DMS79 (cell line): ENCODE measurements at regions not wholly inside any gene's neighbourhood (a gene's known extent, or its start where the extent isn't known, plus 50 kb on each side); places are given as distances from the start of the nearest gene placed in this dataset.

ENCODE experiments used
- DNase-seq: peaks from one replicate; lab custom pipeline; 2025; lab: John Stamatoyannopoulos, UW

DNA sequence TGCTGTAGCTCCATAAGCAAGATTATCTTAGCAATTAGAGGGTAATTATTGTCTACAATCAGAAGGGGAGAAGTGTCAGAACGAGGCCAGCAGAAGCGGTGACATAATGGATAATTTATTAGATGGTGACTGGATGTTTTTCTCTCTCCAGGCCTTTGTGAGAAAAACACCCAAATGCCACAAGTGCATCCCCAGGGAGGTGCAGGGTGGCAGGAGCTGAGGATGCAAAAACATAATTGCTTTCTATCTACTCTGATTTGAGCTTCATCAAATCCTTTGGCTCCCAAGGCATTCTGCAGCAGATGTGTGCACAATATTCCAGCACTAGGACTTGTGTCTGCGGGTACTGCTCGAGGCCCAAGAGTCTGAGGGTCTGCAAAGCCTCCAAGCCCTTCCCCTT lies 220.1 kb upstream of the SERP2 start:
- DNase-seq, result no peak

DNA sequence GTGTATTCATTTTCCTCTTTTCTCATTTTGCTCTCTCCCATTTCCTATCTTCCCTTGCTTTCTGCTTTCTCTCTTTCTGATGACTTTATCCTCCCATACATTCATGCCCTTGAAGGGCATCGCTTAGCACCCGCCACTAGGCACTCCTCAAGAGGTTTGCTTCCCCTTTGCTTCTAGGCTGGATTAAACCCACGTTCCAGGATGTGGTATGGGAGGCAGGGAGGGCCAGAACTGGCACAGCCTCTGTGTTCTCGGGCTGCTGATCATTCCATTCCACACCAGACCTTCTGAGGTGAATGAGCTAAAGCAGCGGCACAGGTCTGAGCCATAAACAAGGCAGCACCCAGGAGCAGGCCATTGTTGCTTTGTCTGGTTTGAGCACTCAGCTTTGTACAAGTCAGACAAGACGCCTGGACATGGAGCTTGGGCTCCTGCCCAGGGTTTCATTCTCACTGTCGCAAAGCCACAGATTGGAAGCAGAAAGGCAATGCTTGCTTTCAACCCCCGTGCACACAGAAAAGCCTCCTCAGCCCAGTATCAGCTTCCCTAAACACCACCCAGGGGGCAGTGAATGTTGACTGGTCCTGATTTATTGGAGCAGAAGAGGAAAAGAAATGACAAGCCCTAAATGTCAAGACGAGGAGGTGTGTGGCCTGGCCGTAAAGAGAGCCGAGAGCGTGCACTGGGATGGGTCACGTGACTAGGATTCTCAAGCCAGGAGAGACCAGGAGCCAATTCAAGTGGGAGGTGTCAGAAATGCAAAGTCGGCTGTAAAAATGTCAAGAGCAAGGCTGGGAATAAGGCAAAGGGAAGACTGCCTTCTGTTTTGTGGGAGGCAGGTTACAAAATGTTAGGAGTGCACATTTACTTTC lies 218.0 kb upstream of the SERP2 start:
- peak; percentile 25 for DNase-seq

- no peak for DNase-seq
These were observed 217.3 kb upstream of the SERP2 start for GRCh38 chr13:44156294-44156658.

DNA sequence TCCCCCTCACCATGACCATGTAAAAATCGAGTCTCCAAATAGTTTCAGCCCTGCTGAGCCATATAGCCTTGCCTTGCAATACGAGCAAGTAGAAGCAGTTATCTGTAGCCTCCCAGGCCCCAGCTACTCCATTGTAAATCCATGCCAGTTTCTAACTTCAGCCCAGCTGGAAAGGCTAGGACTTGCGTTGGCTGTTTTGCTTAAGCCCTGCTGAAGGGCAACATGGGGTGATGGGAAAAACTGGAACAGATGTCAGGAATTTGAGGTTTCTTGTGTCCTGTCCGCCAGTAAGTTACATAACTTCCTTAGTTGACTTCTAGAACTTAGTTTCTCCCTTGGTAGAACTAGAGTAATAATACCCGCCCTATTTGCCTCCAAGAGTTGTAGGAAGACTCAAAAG lies 216.0 kb upstream of the SERP2 start:
- no peak for DNase-seq

DNA sequence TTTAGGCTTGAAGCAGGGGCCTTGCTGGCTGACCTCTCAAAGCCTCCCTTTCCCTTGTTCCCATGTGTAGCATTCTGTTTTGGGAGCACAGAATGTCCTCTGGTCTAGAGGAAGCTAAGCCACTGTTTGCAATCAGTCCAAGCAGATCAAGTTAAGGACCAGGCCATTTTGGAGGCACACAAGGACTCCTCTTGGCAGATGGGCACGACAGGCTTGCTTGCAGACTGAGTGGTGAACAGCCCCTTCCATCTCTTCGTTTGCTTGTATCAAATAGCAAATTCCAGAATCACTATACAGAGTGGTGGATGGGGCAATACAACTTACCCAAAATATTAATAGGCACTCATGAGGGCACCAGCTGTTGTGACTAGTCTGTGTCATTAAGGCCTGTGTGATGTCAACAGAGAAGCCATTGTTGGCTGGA lies 215.5 kb upstream of the SERP2 start:
- DNase-seq, result no peak

DNA sequence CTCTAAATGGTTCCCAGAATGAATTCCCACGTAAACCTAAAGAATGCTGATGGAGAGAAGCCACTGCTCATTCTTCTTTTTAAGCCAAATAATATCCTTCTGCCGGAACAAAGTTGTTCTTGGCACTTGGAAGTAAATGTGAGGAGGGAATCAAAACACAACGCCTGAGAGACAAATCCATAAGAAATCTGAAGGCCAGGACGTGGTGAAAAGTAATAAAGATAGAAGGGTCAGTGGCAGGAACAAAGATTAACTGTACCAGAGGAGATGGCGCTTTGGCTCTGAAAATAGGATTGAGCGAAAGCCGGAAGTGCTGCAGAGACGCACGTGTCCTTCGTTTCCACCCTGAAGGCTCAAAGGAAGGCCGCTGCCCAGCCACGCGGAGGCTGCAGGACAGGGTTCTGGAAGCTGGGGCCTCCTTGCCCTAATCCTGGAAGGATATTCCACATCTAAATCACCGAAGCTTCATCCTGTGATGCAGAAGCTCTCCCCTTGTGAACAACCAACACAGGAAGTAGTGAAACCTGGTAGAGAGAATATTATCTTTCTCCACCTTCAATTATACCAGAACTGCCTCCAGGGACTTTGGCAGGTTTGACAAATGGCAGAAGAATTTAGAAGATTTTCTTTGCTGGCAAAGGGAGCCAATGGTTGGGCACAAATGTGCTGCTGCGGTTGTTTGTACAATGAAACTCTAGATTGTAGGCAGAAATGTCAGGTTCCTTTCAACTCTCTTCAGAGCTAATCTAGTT lies 214.6 kb upstream of the SERP2 start:
- no peak for DNase-seq

DNA sequence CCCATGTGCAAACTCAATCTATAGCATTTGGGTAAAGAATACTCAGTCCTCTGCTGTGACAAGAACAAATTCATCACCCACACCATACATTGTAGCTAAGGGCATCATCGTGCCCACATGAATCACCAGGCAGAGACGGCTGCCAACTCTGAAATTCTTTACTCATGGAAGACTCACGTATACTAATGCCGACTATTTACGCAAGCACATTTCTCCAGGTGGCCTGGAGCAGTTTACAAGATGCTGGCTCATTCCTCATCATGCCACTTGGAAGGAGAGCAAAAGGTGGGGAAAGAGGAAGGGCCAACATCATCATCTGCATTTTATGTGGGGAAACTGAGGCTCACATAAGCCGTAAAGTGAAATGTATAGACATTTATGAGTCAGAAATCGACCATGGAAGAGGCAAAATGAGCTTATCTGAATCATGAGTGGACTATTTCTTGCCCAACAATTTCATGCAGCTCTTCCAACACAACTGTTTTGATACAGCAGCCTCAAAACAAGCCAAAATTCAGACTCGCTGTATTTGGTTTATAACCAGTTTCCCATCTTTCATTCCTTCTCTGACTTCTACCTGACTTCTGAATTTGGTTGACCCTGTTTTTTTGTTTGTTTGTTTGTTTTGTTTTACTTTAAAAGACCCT lies 213.9 kb upstream of the SERP2 start:
- DNase-seq, result no peak

- DNase-seq, result no peak
These were observed 212.9 kb upstream of the SERP2 start for GRCh38 chr13:44160591-44161191.

DNA sequence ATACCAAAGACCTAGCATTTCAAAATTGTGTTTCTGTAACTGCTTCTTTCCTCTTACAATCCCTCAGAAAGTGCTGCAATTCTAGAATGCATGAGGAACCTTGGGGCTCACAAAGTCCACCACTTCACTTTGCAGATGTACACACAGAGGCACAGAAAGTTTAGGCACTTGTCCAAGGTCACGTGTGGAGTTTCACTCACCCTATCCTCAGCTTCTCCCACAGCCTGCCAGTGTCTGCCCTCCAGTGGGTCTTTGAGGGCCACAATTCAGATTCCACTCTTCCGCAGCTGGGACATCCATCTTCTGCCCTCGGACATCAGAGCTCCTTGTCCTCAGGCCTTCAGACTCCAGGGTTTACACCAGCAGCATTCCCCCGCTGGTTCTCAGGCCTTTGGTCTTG lies 210.5 kb upstream of the SERP2 start:
- DNase-seq, result no peak

GRCh38 chr13:44165221-44165888 lies 208.3 kb upstream of the SERP2 start:
- no peak for DNase-seq

DNA sequence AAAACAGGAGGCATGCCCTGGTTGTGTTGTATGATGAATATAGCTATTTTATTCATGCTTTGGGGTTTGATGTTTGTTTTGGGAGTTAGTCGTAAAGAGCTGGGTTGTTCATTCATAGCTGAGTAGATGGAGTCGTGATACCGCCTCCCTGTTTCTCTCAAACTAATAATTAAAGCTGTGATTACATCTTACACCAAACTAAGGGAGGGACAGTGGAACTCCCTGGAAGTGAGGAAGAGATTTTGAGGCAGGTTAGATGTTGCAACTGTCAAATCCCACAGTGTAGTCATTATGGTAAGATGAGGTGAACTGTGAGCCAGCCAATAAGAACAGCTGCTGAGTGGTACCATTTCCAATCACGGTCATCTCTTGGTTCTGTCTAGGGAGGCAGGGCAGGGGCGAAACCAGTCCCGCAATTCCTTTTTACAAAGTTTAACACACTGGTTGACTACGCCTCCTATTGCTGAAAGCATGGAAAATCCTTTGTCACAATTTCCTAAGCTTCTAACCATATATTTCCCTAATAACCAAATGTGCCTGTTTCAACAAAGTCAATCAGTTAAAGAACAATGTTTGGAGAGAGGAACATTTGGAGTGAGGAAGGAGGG lies 207.6 kb upstream of the SERP2 start:
- DNase-seq, result no peak

DNA sequence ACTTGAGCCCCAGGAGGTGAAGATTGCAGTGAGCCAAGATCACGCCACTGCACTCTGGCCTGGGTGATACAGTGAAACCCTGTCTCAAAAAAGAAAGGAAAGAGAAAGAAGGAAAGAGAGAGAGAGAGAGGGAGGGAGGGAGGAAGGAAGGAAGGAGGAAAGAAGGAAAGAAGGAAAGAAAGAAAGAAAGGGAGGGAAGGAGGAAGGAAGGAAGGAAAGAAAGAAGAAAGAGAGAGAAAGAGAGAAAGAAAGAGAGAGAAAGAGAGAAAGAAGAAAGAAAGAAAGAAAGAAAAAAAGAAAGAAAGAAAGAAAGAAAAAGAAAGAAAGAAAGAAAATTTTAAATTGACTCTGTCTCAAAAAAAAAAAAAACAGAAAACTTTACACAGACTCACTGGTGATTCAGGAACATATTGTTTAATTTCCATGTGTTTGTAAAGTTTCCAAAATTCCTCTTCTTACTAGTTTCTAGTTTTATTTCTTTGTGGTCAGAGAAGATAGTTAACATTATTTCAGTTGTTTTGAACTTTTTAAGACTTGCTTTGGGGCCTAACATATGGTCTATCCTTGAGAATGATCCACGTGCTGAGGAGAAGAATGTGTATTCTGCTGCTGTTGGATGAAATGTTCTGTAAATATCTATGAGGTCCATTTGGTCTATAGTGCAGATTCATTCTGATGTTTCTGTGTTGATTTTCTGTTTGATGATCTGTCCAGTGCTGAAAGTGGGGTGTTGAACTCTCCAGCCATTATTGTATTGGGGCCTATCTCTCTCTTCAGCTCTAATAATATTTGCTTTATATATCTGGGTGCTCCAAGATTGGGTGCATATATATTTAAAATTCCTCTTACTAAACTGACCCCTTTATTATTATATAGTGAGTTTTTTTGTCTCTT lies 204.4 kb upstream of the SERP2 start:
- DNase-seq, result no peak

DNA sequence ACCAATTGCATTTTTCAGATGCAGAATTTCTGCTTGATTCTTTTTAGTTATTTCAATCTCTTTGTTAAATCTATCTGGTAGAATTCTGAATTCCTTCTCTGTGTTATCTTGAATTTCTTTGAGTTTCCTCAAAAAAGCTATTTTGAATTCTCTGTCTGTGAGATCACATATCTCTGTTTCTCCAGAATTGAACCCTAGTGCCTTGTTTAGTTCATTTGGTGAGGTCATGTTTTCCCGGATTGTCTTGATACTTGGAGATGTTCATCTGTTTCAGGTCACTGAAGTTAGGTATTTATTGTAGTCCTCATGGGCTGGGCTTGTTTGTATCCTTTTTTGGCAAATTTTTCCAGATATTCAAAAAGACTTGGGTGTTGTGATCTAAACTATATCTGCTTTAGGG lies 202.9 kb upstream of the SERP2 start:
- DNase-seq, result no peak

DNA sequence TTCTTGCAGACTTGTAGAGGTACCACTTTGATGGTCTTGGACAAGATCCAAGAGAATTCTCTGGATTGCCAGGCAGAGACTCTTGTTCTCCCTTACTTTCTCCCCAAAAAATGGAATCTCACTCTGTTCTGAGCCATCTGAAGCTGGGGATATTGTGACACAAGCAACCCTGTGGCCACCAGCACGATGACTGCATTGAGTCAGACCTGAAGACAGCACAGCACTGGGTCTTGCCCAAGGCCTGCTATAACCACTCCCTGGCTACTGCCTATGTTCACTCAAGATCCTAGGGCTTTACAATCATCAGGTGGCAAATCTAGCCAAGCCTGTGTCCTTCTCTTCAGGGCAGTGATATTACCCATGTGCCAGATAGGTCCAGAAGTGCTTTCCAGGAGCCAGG lies 202.5 kb upstream of the SERP2 start:
- DNase-seq, result no peak

DNA sequence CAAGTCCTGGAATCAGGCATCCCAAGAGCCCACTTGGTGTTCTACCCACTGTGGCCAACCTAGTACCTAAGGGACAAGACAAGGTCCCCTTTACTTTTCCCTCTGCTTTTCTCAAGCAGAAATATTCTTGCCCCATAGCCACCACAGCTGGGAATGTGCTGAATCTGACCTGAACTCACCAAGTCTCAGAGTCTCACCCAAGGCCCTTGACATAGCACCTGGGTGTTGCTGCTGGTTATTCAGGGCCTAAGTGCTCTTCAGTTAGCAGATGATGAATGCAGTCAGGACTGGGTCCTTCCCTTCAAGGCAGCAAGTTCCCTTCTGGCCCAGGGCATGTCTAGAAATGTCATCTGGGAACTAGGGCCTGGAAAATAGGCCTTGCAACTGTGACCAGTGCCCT lies 201.8 kb upstream of the SERP2 start:
- DNase-seq, result no peak

DNA sequence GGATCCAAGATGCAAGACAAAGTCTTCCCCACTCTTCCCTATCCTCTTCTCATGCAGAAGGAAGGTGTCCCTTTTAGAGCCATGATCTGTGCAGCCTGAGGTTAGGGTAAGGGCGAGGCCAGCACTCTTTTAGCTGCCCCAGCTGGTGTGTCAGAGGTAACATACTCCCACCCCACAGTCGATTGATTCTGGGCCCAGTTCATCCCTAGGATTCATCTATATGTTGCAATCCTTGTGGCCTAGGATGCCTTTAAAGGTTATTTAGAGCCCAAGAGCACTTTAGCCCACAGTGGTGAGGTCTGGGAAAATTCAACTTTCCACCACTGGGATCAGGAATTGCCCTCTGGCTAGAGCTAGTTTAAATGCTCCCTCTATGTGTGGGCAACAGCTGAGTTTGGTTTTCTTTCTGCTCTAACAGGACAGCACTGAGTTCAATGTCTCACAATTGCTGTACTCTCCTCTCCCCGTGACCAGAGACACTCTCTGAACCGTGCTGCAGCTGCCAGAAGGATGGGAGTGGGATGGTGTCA lies 201.3 kb upstream of the SERP2 start:
- DNase-seq, result no peak

DNA sequence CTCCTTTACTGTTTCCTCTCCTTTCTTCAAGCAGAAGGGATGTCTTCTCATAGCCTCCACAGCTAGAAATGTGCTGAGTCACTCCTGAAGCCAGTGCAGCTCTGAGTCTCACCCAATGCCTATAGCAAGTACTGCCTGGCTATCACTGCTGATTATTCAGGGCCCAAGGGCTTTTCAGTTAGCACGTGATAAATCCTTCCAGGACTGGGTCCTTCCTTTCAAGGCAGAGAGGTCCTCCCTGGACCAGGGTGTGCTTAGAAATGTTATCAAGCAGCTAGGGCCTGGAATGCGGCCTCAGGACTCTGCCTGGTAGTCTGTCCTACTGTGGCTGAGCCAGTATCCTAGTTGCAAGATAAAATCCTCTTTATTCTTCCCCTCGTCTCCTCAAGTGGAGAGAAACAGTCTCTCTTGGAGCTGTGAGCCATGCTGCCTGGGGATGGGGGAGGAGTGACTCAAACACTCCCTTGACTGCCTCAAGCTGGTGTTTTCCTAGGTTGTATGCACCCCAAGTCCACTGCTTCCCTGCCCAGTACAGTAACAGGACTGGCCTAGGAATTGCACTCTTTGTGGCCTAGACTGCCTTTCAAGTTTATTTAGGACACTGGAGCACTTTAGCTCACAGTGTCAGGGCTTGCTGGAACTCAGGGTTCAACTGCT lies 198.7 kb upstream of the SERP2 start:
- DNase-seq, result no peak

DNA sequence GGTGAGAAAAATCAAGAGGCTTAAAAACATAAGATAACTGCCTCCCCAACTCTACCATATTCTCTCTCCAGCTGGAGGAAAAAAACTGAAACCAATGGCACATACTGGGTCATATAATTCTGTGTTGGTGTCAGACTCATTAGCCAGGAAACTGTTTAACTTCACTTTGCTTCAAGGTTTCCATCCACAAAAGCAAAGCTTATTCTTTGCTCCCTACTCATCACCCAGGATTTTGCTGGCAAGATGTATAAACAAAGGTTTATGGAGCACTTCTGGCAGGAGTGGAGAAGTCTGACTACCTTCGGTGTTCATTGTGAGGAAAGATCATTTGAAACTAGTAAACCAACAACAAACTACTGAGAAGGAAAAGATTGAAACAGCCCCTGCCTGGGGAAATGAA lies 197.5 kb upstream of the SERP2 start:
- DNase-seq, result no peak

- DNase-seq, result no peak
These were observed 192.6 kb upstream of the SERP2 start for GRCh38 chr13:44180876-44181536.
